Fibroblast of skin of right quadriceps (primary cell): ENCODE measurements at regions not wholly inside any gene's neighbourhood (a gene's known extent, or its start where the extent isn't known, plus 50 kb on each side); places are given as distances from the start of the nearest gene placed in this dataset.

Experiments used
- DNase-seq: peaks from one replicate; pipeline ENCODE4 v3.0.0-alpha.2; 2013

GRCh38 chr11:17157761-17158160 is 50.0 kb downstream of the PIK3C2A start:
- DNase-seq = no peak

DNA sequence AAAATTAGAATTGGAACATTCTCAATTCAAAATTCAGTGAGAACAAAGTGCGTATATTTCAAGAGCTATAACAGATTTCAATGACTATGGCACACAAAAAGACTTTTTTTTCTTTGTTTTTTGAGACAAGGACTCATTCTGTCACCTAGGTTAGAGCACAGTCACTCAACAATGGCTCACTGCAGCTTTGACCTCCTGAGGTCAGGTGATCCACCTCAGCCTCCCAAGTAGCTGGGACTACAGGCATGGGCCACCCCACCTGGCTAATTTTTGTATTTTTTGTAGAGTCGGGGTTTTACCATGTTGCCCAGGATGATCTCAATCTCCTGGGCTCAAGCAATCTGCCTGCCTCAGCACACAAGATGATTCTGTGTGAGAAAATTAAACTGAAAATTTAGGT is 51.5 kb downstream of the PIK3C2A start:
- no peak for DNase-seq

- DNase-seq = no peak
These were observed 53.2 kb downstream of the PIK3C2A start for GRCh38 chr11:17154409-17155159.

GRCh38 chr11:17153757-17154156 is 54.0 kb downstream of the PIK3C2A start:
- DNase-seq = no peak

DNA sequence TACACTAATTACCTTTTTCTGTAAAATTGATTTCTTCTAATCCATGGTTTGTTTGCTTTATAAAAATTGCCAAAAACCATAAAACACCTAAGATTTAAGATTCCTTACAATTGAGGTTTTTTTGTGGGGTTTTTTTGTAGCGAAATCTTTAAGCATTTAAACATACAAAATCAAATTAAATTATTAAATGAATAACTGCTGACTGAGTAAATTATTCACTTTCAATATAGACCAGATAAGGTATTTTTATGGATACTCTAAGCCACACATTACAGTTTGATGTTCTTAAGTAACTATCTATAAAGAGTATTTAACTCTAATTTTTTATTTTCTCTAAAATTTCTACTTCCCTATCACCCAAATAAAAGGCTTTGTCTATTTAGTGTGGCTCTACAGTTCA is 55.5 kb downstream of the PIK3C2A start:
- DNase-seq = no peak

- DNase-seq = no peak
These were observed 57.3 kb downstream of the PIK3C2A start for GRCh38 chr11:17150521-17150920.

DNA sequence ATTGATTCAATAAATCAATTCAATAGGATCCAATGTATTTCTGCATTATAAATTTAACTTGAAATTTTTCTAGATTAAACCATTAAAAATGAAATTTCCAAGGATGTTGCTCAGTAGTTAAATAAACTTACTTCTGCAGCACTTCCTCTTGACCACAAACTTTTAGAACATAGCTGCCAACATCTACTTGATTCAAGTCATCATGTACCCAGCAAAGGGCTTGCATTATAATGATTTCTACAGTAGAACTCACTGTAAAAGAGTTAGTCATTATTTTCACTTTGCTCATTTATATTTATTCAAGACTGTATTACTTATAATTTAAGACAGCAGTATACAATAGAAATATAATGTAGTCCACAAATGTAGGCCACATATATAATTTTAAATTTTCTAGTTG is 59.2 kb downstream of the PIK3C2A start:
- DNase-seq = no peak

- no peak for DNase-seq
These were observed 61.8 kb downstream of the PIK3C2A start for GRCh38 chr11:17145972-17146371.

GRCh38 chr11:17142450-17142849 is 65.0 kb upstream of the RPS13 start:
- no peak for DNase-seq

- no peak for DNase-seq
These were observed 63.7 kb upstream of the RPS13 start for GRCh38 chr11:17141156-17141555.

DNA sequence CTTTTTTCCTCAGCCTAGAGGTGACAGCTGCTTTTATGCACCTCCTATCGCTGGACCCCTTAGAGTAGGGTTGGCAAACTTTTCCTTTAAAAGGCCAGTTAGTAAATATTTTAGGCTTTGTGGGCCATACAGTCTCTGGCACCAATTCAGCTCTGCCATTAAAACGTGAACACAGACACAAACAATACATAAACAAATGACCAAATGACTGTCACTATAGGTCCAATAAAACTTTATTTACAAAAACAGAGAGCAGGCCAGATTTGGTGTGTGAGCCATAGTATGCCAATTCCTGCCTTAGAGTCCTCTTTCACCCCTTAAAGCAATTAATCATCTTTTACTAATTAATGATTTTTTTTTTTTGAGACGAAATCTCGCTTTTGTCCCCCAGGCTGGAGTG is 61.1 kb upstream of the RPS13 start:
- DNase-seq = no peak

GRCh38 chr11:17135916-17136683 is 58.6 kb upstream of the RPS13 start:
- no peak for DNase-seq

- no peak for DNase-seq
These were observed 55.2 kb upstream of the RPS13 start for GRCh38 chr11:17132654-17133053.

DNA sequence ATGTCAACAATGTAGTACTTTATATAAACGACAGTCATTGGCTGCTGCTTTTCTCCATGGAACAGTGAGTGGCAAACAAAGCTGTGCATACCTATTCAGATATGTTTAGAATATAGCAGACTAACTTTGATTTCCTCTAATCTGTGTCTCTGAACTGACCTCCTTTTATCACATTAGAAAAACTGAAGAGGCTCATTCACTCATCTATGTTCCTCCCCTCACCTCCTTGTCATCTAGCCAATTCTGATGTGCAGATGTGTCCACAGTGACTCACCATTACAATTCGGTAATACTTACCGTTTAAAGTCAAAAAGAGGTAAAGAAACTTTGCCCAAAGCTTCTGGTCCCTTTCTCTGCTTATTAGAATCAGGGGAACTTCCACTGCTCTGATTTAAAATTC is 51.5 kb upstream of the RPS13 start:
- DNase-seq = peak; percentile 3
